ENCODE measurements at regions not wholly inside any gene's neighbourhood (a gene's known extent, or its start where the extent isn't known, plus 50 kb on each side); places are given as distances from the start of the nearest gene placed in this dataset.

DNA sequence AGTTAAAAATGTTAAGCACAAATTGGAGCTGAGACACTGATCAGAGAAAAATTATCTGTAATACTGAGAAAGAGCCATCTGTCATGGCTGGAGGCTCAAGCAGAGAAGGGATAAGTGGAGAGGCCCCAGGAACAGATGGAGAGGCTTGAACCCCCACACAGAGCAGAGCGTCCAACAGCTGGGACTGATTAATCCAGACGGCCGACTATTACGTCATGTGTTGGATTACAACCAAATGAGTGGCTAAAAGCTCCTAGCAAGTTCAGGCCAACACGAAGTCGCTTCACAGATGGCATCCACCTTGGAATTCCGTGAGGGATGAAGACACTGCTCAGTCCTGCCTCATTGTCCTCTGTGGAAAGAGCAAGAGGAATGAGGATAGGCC, 57.7 kb upstream of the ATXN3L start:
- intact Hi-C loops (cut with micrococcal nuclease) = no loop called here
- no peak for TF ChIP-seq POLR2A (IDR thresholded peaks at IDR 0.05; ENCODE audit: borderline replicate concordance, extremely low read depth, insufficient read depth, insufficient read length)
- TF ChIP-seq, protein P1, sequence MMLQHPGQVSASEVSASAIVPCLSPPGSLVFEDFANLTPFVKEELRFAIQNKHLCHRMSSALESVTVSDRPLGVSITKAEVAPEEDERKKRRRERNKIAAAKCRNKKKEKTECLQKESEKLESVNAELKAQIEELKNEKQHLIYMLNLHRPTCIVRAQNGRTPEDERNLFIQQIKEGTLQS (IDR thresholded peaks at IDR 0.05) = no peak
- no peak for TF ChIP-seq CBX3 (IDR thresholded peaks at IDR 0.05; ENCODE audit: low read depth)
- no peak for TF ChIP-seq YY1 (IDR thresholded peaks at IDR 0.05; ENCODE audit: extremely low read depth, insufficient replicate concordance, low read depth, low read length)
- TF ChIP-seq ZBTB33 (IDR thresholded peaks at IDR 0.05; ENCODE audit: extremely low read depth, insufficient replicate concordance, low read length) = no peak
- TF ChIP-seq, protein P2, sequence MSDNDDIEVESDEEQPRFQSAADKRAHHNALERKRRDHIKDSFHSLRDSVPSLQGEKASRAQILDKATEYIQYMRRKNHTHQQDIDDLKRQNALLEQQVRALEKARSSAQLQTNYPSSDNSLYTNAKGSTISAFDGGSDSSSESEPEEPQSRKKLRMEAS (IDR thresholded peaks at IDR 0.05) = no peak
- no peak for TF ChIP-seq SP1 (IDR thresholded peaks at IDR 0.05; ENCODE audit: low read depth)
- no peak for TF ChIP-seq CEBPB (IDR thresholded peaks at IDR 0.05; ENCODE audit: low read depth)
- no peak for TF ChIP-seq JUND (IDR thresholded peaks at IDR 0.05)
- TF ChIP-seq SIN3A (IDR thresholded peaks at IDR 0.05; ENCODE audit: low read depth) = no peak
- no peak for TF ChIP-seq TCF7L2 (IDR thresholded peaks at IDR 0.05; ENCODE audit: borderline replicate concordance, extremely low read depth, insufficient read depth, insufficient read length)
- TF ChIP-seq ELF1 (IDR thresholded peaks at IDR 0.05; ENCODE audit: borderline replicate concordance, low read depth) = no peak
- no peak for TF ChIP-seq ZFX (IDR thresholded peaks at IDR 0.05)
- no peak for TF ChIP-seq POLR2AphosphoS5 (IDR thresholded peaks at IDR 0.05; ENCODE audit: low read depth, low read length)
- POLR2A ChIA-PET = no interaction called here
- H3K27ac ChIP-seq (ENCODE audit: low read depth, low read length) = no peak overlapping the region
- CTCF ChIA-PET = no interaction called here
- H3K27me3 ChIP-seq (ENCODE audit: insufficient read depth, low read length) = no peaks in the 10 kb centered on the region
- no peaks in the 10 kb centered on the region for H3K9me2 ChIP-seq (ENCODE audit: insufficient read depth)
- ATAC-seq = no peak
- RAD21 ChIA-PET (ENCODE audit: low non-redundant PET in 1 of 2, low total read pairs in 2 of 2, uncharacterized antibody in 2 of 2, unreplicated experiment in 2 of 2) = no interaction called here
- BruUV-seq (replicated peaks) = no TSS peak
- H3K4me3 ChIP-seq (replicated peaks in 1 of 2; ENCODE audit: low read depth in 1 of 2, low read length in 2 of 2) = no peak overlapping the region
- no peaks in the 10 kb centered on the region for H4K20me1 ChIP-seq (ENCODE audit: insufficient read depth)
- H3K9ac ChIP-seq (ENCODE audit: low read length) = no peak overlapping the region
- no peaks in the 10 kb centered on the region for H3K79me2 ChIP-seq (ENCODE audit: insufficient read depth, low read length)
- DNase-seq (ENCODE audit: low read depth, low spot score) = no peak
- no peaks in the 10 kb centered on the region for H3K9me3 ChIP-seq (ENCODE audit: control insufficient read depth in 1 of 2, insufficient read depth in 1 of 2, low read depth in 1 of 2, low read length in 2 of 2)
- no peak overlapping the region for H2AFZ ChIP-seq (ENCODE audit: low read depth, low read length, poor library complexity, severe bottlenecking)
- H3K4me1 ChIP-seq (ENCODE audit: control insufficient read depth in 1 of 2, insufficient read depth in 2 of 2, low read length in 2 of 2) = no peaks in the 10 kb centered on the region
- no peak overlapping the region for H3K4me2 ChIP-seq (ENCODE audit: low read length)
- no peaks in the 10 kb centered on the region for H3K36me3 ChIP-seq (ENCODE audit: control insufficient read depth in 1 of 2, insufficient read depth in 2 of 2, low read length in 2 of 2)
